Neural progenitor cell (in vitro differentiated cells): ENCODE measurements at regions not wholly inside any gene's neighbourhood (a gene's known extent, or its start where the extent isn't known, plus 50 kb on each side); places are given as distances from the start of the nearest gene placed in this dataset.

Experiments
- CTCF ChIP-seq: fragments of 200-600 bp; sonication (generic); IDR thresholded peaks from 2 replicates; pipeline ENCODE4 v1.5.1; 2017; ENCODE audit warnings: antibody characterized with exemption, mild to moderate bottlenecking
- EZH2 ChIP-seq: fragments of 200-600 bp; sonication (generic); IDR thresholded peaks from 2 replicates; pipeline ENCODE4 v1.6.1; 2017; ENCODE audit warnings: antibody characterized with exemption, mild to moderate bottlenecking, moderate library complexity
- EZH2phosphoT487 ChIP-seq: fragments of 200-600 bp; sonication (generic); IDR thresholded peaks from 2 replicates; pipeline ENCODE4 v1.6.1; 2017; ENCODE audit warnings: antibody characterized with exemption

GRCh38 chrX:20606831-20607230 lies 340.1 kb upstream of the RPS6KA3 start:
- TF ChIP-seq CTCF (no peak), EZH2 (no peak), EZH2phosphoT487 (no peak)
